ENCODE measurements at regions not wholly inside any gene's neighbourhood (a gene's known extent, or its start where the extent isn't known, plus 50 kb on each side); places are given as distances from the start of the nearest gene placed in this dataset.

- intact Hi-C loops (cut with micrococcal nuclease; ENCODE audit: unreplicated experiment): no loop called here
- no peak for TF ChIP-seq ETV6 (conservative IDR thresholded peaks at IDR 0.05 in 1 of 2, IDR thresholded peaks at IDR 0.05 in 1 of 2; ENCODE audit: borderline replicate concordance in 1 of 2, low read depth in 1 of 2)
- TF ChIP-seq KLF5 (IDR thresholded peaks at IDR 0.05; ENCODE audit: partially characterized antibody): no peak
- TF ChIP-seq CREB1 (IDR thresholded peaks at IDR 0.05; ENCODE audit: low read depth): 0 out of 2 replicates have a peak, but pooled peaks have one; percentile 14
- peak; percentile 49 for TF ChIP-seq IKZF1 (conservative IDR thresholded peaks at IDR 0.05)
- TF ChIP-seq NRF1 (conservative IDR thresholded peaks at IDR 0.05; ENCODE audit: low read depth, low read length): no peak
- no peak for TF ChIP-seq POLR2A (IDR thresholded peaks at IDR 0.05; ENCODE audit: low read depth, low read length)
- TF ChIP-seq BCL11A (IDR thresholded peaks at IDR 0.05; ENCODE audit: low read depth, low read length): peak; percentile 39; the same call in 1 of the 2 replicates
- no peak for TF ChIP-seq CHD4 (IDR thresholded peaks at IDR 0.05)
- no peak for TF ChIP-seq SUPT20H (IDR thresholded peaks at IDR 0.05; ENCODE audit: borderline replicate concordance, control insufficient read depth, low read depth, low read length)
- TF ChIP-seq TBL1XR1 (IDR thresholded peaks at IDR 0.05; ENCODE audit: low read depth, low read length): no peak
- no peak for TF ChIP-seq NFYA (IDR thresholded peaks at IDR 0.05; ENCODE audit: borderline replicate concordance, low read depth, low read length)
- TF ChIP-seq, protein P1, sequence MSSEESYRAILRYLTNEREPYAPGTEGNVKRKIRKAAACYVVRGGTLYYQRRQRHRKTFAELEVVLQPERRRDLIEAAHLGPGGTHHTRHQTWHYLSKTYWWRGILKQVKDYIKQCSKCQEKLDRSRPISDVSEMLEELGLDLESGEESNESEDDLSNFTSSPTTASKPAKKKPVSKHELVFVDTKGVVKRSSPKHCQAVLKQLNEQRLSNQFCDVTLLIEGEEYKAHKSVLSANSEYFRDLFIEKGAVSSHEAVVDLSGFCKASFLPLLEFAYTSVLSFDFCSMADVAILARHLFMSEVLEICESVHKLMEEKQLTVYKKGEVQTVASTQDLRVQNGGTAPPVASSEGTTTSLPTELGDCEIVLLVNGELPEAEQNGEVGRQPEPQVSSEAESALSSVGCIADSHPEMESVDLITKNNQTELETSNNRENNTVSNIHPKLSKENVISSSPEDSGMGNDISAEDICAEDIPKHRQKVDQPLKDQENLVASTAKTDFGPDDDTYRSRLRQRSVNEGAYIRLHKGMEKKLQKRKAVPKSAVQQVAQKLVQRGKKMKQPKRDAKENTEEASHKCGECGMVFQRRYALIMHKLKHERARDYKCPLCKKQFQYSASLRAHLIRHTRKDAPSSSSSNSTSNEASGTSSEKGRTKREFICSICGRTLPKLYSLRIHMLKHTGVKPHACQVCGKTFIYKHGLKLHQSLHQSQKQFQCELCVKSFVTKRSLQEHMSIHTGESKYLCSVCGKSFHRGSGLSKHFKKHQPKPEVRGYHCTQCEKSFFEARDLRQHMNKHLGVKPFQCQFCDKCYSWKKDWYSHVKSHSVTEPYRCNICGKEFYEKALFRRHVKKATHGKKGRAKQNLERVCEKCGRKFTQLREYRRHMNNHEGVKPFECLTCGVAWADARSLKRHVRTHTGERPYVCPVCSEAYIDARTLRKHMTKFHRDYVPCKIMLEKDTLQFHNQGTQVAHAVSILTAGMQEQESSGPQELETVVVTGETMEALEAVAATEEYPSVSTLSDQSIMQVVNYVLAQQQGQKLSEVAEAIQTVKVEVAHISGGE (CRISPR knock-in tag; IDR thresholded peaks at IDR 0.05): no peak
- no peak for TF ChIP-seq IRF5 (IDR thresholded peaks at IDR 0.05; ENCODE audit: borderline replicate concordance)
- no peak for TF ChIP-seq NFYB (IDR thresholded peaks at IDR 0.05; ENCODE audit: insufficient read depth, low read depth, low read length)
- no peak for TF ChIP-seq TCF3 (IDR thresholded peaks at IDR 0.05; ENCODE audit: borderline replicate concordance, insufficient read depth, low read depth, low read length)
- TF ChIP-seq SPI1 (IDR thresholded peaks at IDR 0.05; ENCODE audit: borderline replicate concordance, insufficient read depth, low read depth, low read length): no peak; the same call in 1 of the 2 replicates
- no peak for TF ChIP-seq BACH1 (IDR thresholded peaks at IDR 0.05; ENCODE audit: borderline replicate concordance)
- TF ChIP-seq RFX5 (IDR thresholded peaks at IDR 0.05; ENCODE audit: low read depth, low read length): no peak
- no peak for TF ChIP-seq FOS (IDR thresholded peaks at IDR 0.05; ENCODE audit: borderline replicate concordance, extremely low read depth, insufficient read length)
- no peak for TF ChIP-seq KDM1A (IDR thresholded peaks at IDR 0.05; ENCODE audit: borderline replicate concordance)
- no peak for TF ChIP-seq MYB (IDR thresholded peaks at IDR 0.05; ENCODE audit: borderline replicate concordance, low read depth, low read length)
- no peak for TF ChIP-seq EZH2 (IDR thresholded peaks at IDR 0.05; ENCODE audit: borderline replicate concordance, control insufficient read depth, low read depth, low read length)
These were observed 147.5 kb downstream of the NFKBIZ start for GRCh38 chr3:101996832-101997231.

More at GRCh38 chr3:101996832-101997231, 147.5 kb downstream of the NFKBIZ start:
- ChIA-PET CTCF (interaction anchor here (1.0 to 3.6 kb wide), 11 partner anchors 9 to 232 kb away, joined by 3 to 38 read pairs (median 4); no protein-coding TSS in a partner anchor), POLR2A (interaction anchor here (0.8 to 1.1 kb wide), 6 partner anchors 11 to 148 kb away, joined by 3 to 5 read pairs (median 4); partner anchors contain the start of gene NFKBIZ), RAD21 (ENCODE audit: unreplicated experiment) (interaction anchor here (0.7 to 7.5 kb wide), 11 partner anchors 9 to 228 kb away, joined by 3 to 49 read pairs (median 6); no protein-coding TSS in a partner anchor), SMC1A (ENCODE audit: uncharacterized antibody, unreplicated experiment) (interaction anchor here (0.6 to 6.1 kb wide), 27 partner anchors 9 to 226 kb away, joined by 3 to 56 read pairs (median 4); no protein-coding TSS in a partner anchor)
- H2AFZ ChIP-seq (ENCODE audit: control insufficient read depth, low read depth, low read length): no peak overlapping the region
- no TSS peak for BruUV-seq (replicated peaks)
- H4K20me1 ChIP-seq (ENCODE audit: control insufficient read depth, insufficient read depth): no peaks in the 10 kb centered on the region
- H3K4me1 ChIP-seq (ENCODE audit: control insufficient read depth, insufficient read depth, low read length): peaks cover 29% of the 10 kb centered on the region
- no peak for FAIRE-seq
- in situ Hi-C loops (cut with MboI): no loop called here
- H3K27me3 ChIP-seq (replicated peaks in 1 of 2; ENCODE audit: control insufficient read depth in 2 of 2, insufficient read depth in 2 of 2, low read length in 1 of 2): no peaks in the 10 kb centered on the region
- no peak overlapping the region for H3K9ac ChIP-seq (ENCODE audit: control insufficient read depth, insufficient read depth, low read length)
- no peaks in the 10 kb centered on the region; the same call in 2 of the 3 replicates for H3K9me3 ChIP-seq (replicated peaks; ENCODE audit: control insufficient read depth, insufficient read depth, low read length)
- H3K27ac ChIP-seq (ENCODE audit: control insufficient read depth, insufficient read depth): peak overlapping the region; percentile 10
- peak; percentile 63 for ATAC-seq
- DNase-seq (ENCODE audit: low read depth, low spot score): no peak
- no peak overlapping the region for H3K4me3 ChIP-seq
- no peaks in the 10 kb centered on the region for H3K36me3 ChIP-seq (ENCODE audit: control insufficient read depth in 2 of 2, insufficient read depth in 2 of 2, low read length in 1 of 2)
- peak overlapping the region; percentile 50 for H3K4me2 ChIP-seq (ENCODE audit: control insufficient read depth, insufficient read depth)
- 0% methylated on average over 3 of the region's 3 CpGs for WGBS (ENCODE audit: insufficient coverage, insufficient replicate concordance, low lambda C conversion rate, missing lambda C conversion rate)
- no peaks in the 10 kb centered on the region for H3K79me2 ChIP-seq (ENCODE audit: control insufficient read depth, insufficient read depth, low read length)
